HepG2 (cell line): ENCODE measurements at regions not wholly inside any gene's neighbourhood (a gene's known extent, or its start where the extent isn't known, plus 50 kb on each side); places are given as distances from the start of the nearest gene placed in this dataset.

Experiments
- ATAC-seq: fragments of 200-7000 bp; cut with Tn5 transposase; 3 replicates; pipeline ENCODE4 v1.9.1; 2020; ENCODE audit warnings: mild to moderate bottlenecking, moderate library complexity
- BruUV-seq: library from RNA; stranded (reverse); fragments of 400-500 nt; replicated peaks from 2 replicates; lab custom pipeline; 2021; lab: Mats Ljungman, UMichigan
- CTCF ChIA-PET: fragments of 300-600 bp; formaldehyde crosslinking; extraction: SDS; loops from one replicate; lab custom pipeline; 2021; ENCODE audit warnings: low total read pairs, inconsistent platforms, low intra/inter-chr PET ratio; lab: Yijun Ruan, JAX
- POLR2A ChIA-PET: fragments of 350-600 bp; sonication (Branson Sonifier 250); formaldehyde crosslinking; loops from one replicate; lab custom pipeline; 2020; ENCODE audit warnings: antibody characterized with exemption, inconsistent platforms; lab: Yijun Ruan, JAX
- DNase-seq: peaks from one replicate; pipeline ENCODE4 v3.0.0-alpha.2; 2015; ENCODE audit warnings: low spot score
- FAIRE-seq: peaks from 3 replicates; lab custom pipeline; 2011; peaks lifted over from hg19 to GRCh38; lab: Jason Lieb, UNC
- H2AFZ ChIP-seq: one replicate; pipeline ENCODE4 v1.6.1; 2011; ENCODE audit warnings: low read length, inconsistent platforms
- H3K27ac ChIP-seq: fragments of 300-600 bp; 3 replicates; pipeline ENCODE4 v1.8.0; 2011; ENCODE audit warnings: mixed run types, mild to moderate bottlenecking, mixed read lengths, low read length, inconsistent platforms; ENCODE audit not compliant: insufficient read depth; ENCODE audit errors: extremely low read length
- H3K27me3 ChIP-seq, 2 experiments: fragments of 200-600 bp in 1 of 2; 2 replicates in 1 of 2; 3 replicates in 1 of 2; pipeline versions ENCODE4 v1.6.0 to v1.8.0; 2011; ENCODE audit warnings: low read length in 2 of 2, mild to moderate bottlenecking in 2 of 2, moderate library complexity in 2 of 2, inconsistent platforms in 1 of 2; ENCODE audit not compliant: insufficient read depth in 2 of 2, control insufficient read depth in 1 of 2
- H3K36me3 ChIP-seq, 2 experiments: fragments of 200-600 bp in 1 of 2; replicated peaks in 1 of 2; 2 replicates in 1 of 2; 3 replicates in 1 of 2; pipeline versions ENCODE4 v1.5.1 to v1.8.0; 2011; ENCODE audit warnings: low read length in 2 of 2, inconsistent platforms in 1 of 2; ENCODE audit not compliant: insufficient read depth in 2 of 2, control insufficient read depth in 1 of 2
- H3K4me1 ChIP-seq: 2 replicates; pipeline ENCODE4 v1.5.1; 2012; ENCODE audit warnings: low read length, inconsistent platforms; ENCODE audit not compliant: insufficient read depth
- H3K4me2 ChIP-seq: 2 replicates; pipeline ENCODE4 v1.6.0; 2011; ENCODE audit warnings: low read depth, low read length, inconsistent platforms
- H3K4me3 ChIP-seq, 3 experiments: fragments of 200-600 bp in 1 of 3; sonication (generic), shearing (Covaris generic) in 1 of 3; replicated peaks in 1 of 3; 2 replicates each; pipeline ENCODE4 v1.5.1; 2011 to 2016; ENCODE audit warnings: low read length in 3 of 3, inconsistent platforms in 2 of 3, low read depth in 2 of 3, mild to moderate bottlenecking in 2 of 3, control low read depth in 1 of 3, mixed read lengths in 1 of 3; ENCODE audit not compliant: insufficient read depth in 1 of 3
- H3K79me2 ChIP-seq: one replicate; pipeline ENCODE4 v1.6.1; 2011; ENCODE audit warnings: low read length, inconsistent platforms; ENCODE audit not compliant: insufficient read depth
- H3K9ac ChIP-seq: 2 replicates; pipeline ENCODE4 v1.6.0; 2011; ENCODE audit warnings: mild to moderate bottlenecking, low read depth, low read length, inconsistent platforms; ENCODE audit not compliant: insufficient read depth
- H3K9me3 ChIP-seq: 2 replicates; pipeline ENCODE4 v1.5.1; 2012; ENCODE audit warnings: mild to moderate bottlenecking, low read length
- H4K20me1 ChIP-seq: 2 replicates; pipeline ENCODE4 v1.6.0; 2011; ENCODE audit warnings: inconsistent platforms, mild to moderate bottlenecking, low read length, moderate library complexity; ENCODE audit not compliant: insufficient read depth
- ARNTL ChIP-seq: sonication (generic); formaldehyde crosslinking; IDR thresholded peaks from 2 replicates; pipeline ENCODE4 v1.4.0; 2020; ENCODE audit warnings: mild to moderate bottlenecking, missing genetic modification reagents
- BHLHE40 ChIP-seq: IDR thresholded peaks from 2 replicates; pipeline ENCODE4 v1.6.1; 2011; ENCODE audit warnings: low read length, improper control_type of control experiment
- GFI1 ChIP-seq: sonication (generic); formaldehyde crosslinking; IDR thresholded peaks from 2 replicates; pipeline ENCODE4 v1.5.0; 2020; ENCODE audit warnings: missing genetic modification reagents, mild to moderate bottlenecking, borderline replicate concordance
- HOXA9 ChIP-seq: sonication (generic); formaldehyde crosslinking; IDR thresholded peaks from 2 replicates; pipeline ENCODE4 v1.8.1; 2022; ENCODE audit warnings: missing genetic modification reagents, mild to moderate bottlenecking, moderate library complexity, borderline replicate concordance
- KDM2A ChIP-seq: sonication (generic); formaldehyde crosslinking; IDR thresholded peaks from 2 replicates; pipeline ENCODE4 v1.4.0; 2020; ENCODE audit warnings: low read depth, missing genetic modification reagents, borderline replicate concordance
- KLF12 ChIP-seq: sonication (generic); formaldehyde crosslinking; IDR thresholded peaks from 2 replicates; pipeline ENCODE4 v1.4.0; 2020; ENCODE audit warnings: missing genetic modification reagents, borderline replicate concordance
- MYPOP ChIP-seq: sonication (generic); formaldehyde crosslinking; IDR thresholded peaks from 2 replicates; pipeline ENCODE4 v1.8.1; 2023; ENCODE audit warnings: mild to moderate bottlenecking, moderate library complexity, missing genetic modification reagents
- PAF1 ChIP-seq: IDR thresholded peaks from 2 replicates; pipeline ENCODE4 v1.6.1; 2016; ENCODE audit warnings: missing genetic modification reagents, missing compliant biosample characterization
- RELA ChIP-seq: sonication (generic); formaldehyde crosslinking; IDR thresholded peaks from 2 replicates; pipeline ENCODE4 v1.4.0; 2020; ENCODE audit warnings: missing genetic modification reagents
- SMC3 ChIP-seq: IDR thresholded peaks from 2 replicates; pipeline ENCODE4 v1.6.1; 2011; ENCODE audit warnings: low read length, improper control_type of control experiment
- TOE1 ChIP-seq: sonication (generic); formaldehyde crosslinking; IDR thresholded peaks from 2 replicates; pipeline ENCODE4 v1.4.0; 2020; ENCODE audit warnings: mild to moderate bottlenecking, missing genetic modification reagents
- ZNF530 ChIP-seq: sonication (generic); formaldehyde crosslinking; IDR thresholded peaks from 2 replicates; pipeline ENCODE4 v1.5.0; 2020; ENCODE audit warnings: low read depth, mild to moderate bottlenecking, missing genetic modification reagents
- ZNF557 ChIP-seq: sonication (generic); formaldehyde crosslinking; IDR thresholded peaks from 2 replicates; pipeline ENCODE4 v1.4.0; 2020; ENCODE audit warnings: missing genetic modification reagents
- ZNF704 ChIP-seq: sonication (generic); formaldehyde crosslinking; IDR thresholded peaks from 2 replicates; pipeline ENCODE4 v1.8.1; 2023; ENCODE audit warnings: mild to moderate bottlenecking, inconsistent platforms, moderate library complexity, missing genetic modification reagents, borderline replicate concordance
- in situ Hi-C: cut with HindIII; loops from 2 replicates; pipeline ENCODE4 v1.10.0; 2017; ENCODE audit warnings: low pct_unique_long_range_greater_than_20kb; ENCODE audit not compliant: extremely low pct_ligation_motif_present
- intact Hi-C: fragments of 100-400 bp; cut with micrococcal nuclease; formaldehyde crosslinking; loops from one replicate; pipeline ENCODE4 v1.10.0; 2022; ENCODE audit not compliant: unreplicated experiment
- TF ChIP-seq, protein P1 (sequence below): sonication (generic); formaldehyde crosslinking; IDR thresholded peaks from 2 replicates; pipeline ENCODE4 v1.9.0; 2022; ENCODE audit warnings: low read depth, missing genetic modification reagents

GRCh38 chr6:6411115-6411514, 90.7 kb upstream of the F13A1 start:
- in situ Hi-C loops (no loop called here), intact Hi-C loops (no loop called here)
- Histone ChIP-seq H3K4me3 (no peak overlapping the region), H3K4me2 (no peak overlapping the region), H3K27me3 (no peaks in the 10 kb centered on the region; a peak in 2 of 5 replicates), H2AFZ (no peak overlapping the region), H3K9ac (no peak overlapping the region), H3K36me3 (no peaks in the 10 kb centered on the region), H3K9me3 (no peaks in the 10 kb centered on the region), H4K20me1 (no peaks in the 10 kb centered on the region), H3K79me2 (no peaks in the 10 kb centered on the region), H3K4me1 (no peaks in the 10 kb centered on the region), H3K27ac (no peak overlapping the region)
- BruUV-seq, result no TSS peak
- ChIA-PET CTCF (no interaction called here), POLR2A (no interaction called here)
- ATAC-seq, result no peak
- no peak for DNase-seq
- no peak for TF ChIP-seq TOE1 (CRISPR knock-in tag)
- no peak for TF ChIP-seq ZNF704 (CRISPR knock-in tag)
- no peak for TF ChIP-seq KLF12 (CRISPR knock-in tag)
- TF ChIP-seq, protein P1, sequence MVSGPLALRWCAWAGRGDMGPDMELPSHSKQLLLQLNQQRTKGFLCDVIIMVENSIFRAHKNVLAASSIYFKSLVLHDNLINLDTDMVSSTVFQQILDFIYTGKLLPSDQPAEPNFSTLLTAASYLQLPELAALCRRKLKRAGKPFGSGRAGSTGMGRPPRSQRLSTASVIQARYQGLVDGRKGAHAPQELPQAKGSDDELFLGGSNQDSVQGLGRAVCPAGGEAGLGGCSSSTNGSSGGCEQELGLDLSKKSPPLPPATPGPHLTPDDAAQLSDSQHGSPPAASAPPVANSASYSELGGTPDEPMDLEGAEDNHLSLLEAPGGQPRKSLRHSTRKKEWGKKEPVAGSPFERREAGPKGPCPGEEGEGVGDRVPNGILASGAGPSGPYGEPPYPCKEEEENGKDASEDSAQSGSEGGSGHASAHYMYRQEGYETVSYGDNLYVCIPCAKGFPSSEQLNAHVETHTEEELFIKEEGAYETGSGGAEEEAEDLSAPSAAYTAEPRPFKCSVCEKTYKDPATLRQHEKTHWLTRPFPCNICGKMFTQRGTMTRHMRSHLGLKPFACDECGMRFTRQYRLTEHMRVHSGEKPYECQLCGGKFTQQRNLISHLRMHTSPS (CRISPR knock-in tag), result no peak
- TF ChIP-seq SMC3, result no peak
- no peak for TF ChIP-seq MYPOP (CRISPR knock-in tag)
- no peak for TF ChIP-seq RELA (CRISPR knock-in tag)
- TF ChIP-seq PAF1 (CRISPR knock-in tag), result no peak
- no peak for TF ChIP-seq GFI1 (CRISPR knock-in tag)
- no peak for TF ChIP-seq HOXA9
- TF ChIP-seq BHLHE40, result no peak
- TF ChIP-seq ZNF530 (CRISPR knock-in tag), result no peak
- no peak for TF ChIP-seq KDM2A (CRISPR knock-in tag)
- no peak for TF ChIP-seq ARNTL (CRISPR knock-in tag)
- no peak for TF ChIP-seq ZNF557 (CRISPR knock-in tag)
- no peak for FAIRE-seq
